Type B pancreatic cell (in vitro differentiated cells): ENCODE measurements at regions not wholly inside any gene's neighbourhood (a gene's known extent, or its start where the extent isn't known, plus 50 kb on each side); places are given as distances from the start of the nearest gene placed in this dataset.

Experiments used
- DNase-seq: peaks from one replicate; pipeline ENCODE4 v3.0.0; 2021; ENCODE audit warnings: mixed read lengths; ENCODE audit not compliant: unreplicated experiment; ENCODE audit errors: extremely low spot score
- H3K27ac Mint-ChIP-seq: 2 replicates; pipeline ENCODE4 v1.8.0; 2021; ENCODE audit warnings: mild to moderate bottlenecking, mixed read lengths
- H3K27me3 Mint-ChIP-seq: 2 replicates; pipeline ENCODE4 v1.8.0; 2021; ENCODE audit warnings: mixed read lengths
- H3K36me3 Mint-ChIP-seq: 2 replicates; pipeline ENCODE4 v1.8.0; 2021; ENCODE audit warnings: mixed read lengths
- H3K4me1 Mint-ChIP-seq: one replicate; pipeline ENCODE4 v1.8.0; 2021; ENCODE audit warnings: mixed read lengths; ENCODE audit not compliant: unreplicated experiment
- H3K4me3 Mint-ChIP-seq: 2 replicates; pipeline ENCODE4 v1.8.0; 2021; ENCODE audit warnings: mild to moderate bottlenecking, mixed read lengths
- H3K9me3 Mint-ChIP-seq: 2 replicates; pipeline ENCODE4 v1.8.0; 2021; ENCODE audit warnings: mixed read lengths
- CTCF ChIP-seq: fragments of 200-600 bp; sonication (generic); conservative IDR thresholded peaks from 2 replicates; pipeline ENCODE4 v1.5.0; 2021; ENCODE audit warnings: antibody characterized with exemption, mild to moderate bottlenecking

- no peak overlapping the region for H3K4me3 Mint-ChIP-seq
- no peak overlapping the region for H3K27ac Mint-ChIP-seq
- TF ChIP-seq CTCF: no peak
- H3K36me3 Mint-ChIP-seq: no peaks in the 10 kb centered on the region
- H3K9me3 Mint-ChIP-seq: no peaks in the 10 kb centered on the region
- H3K27me3 Mint-ChIP-seq: no peaks in the 10 kb centered on the region
- H3K4me1 Mint-ChIP-seq: no peaks in the 10 kb centered on the region
- no peak for DNase-seq
Observed at GRCh38 chr3:101084404-101084803, 91.2 kb upstream of the ABI3BP start.

- Mint-ChIP-seq H3K27ac (no peak overlapping the region), H3K36me3 (no peaks in the 10 kb centered on the region), H3K4me3 (no peak overlapping the region), H3K9me3 (no peaks in the 10 kb centered on the region), H3K27me3 (no peaks in the 10 kb centered on the region), H3K4me1 (no peaks in the 10 kb centered on the region)
- no peak for DNase-seq
- TF ChIP-seq CTCF: no peak
Observed at GRCh38 chr3:101081999-101082398, 88.8 kb upstream of the ABI3BP start.

- no peaks in the 10 kb centered on the region for H3K36me3 Mint-ChIP-seq
- H3K9me3 Mint-ChIP-seq: no peaks in the 10 kb centered on the region
- H3K27ac Mint-ChIP-seq: no peak overlapping the region
- no peak overlapping the region for H3K4me3 Mint-ChIP-seq
- H3K4me1 Mint-ChIP-seq: no peaks in the 10 kb centered on the region
- H3K27me3 Mint-ChIP-seq: no peaks in the 10 kb centered on the region
- no peak for TF ChIP-seq CTCF
- DNase-seq: no peak
Observed at GRCh38 chr3:101081446-101081845, 88.2 kb upstream of the ABI3BP start.

- no peaks in the 10 kb centered on the region for H3K4me1 Mint-ChIP-seq
- H3K4me3 Mint-ChIP-seq: no peak overlapping the region
- no peak for DNase-seq
- no peaks in the 10 kb centered on the region for H3K9me3 Mint-ChIP-seq
- no peak overlapping the region for H3K27ac Mint-ChIP-seq
- H3K27me3 Mint-ChIP-seq: no peaks in the 10 kb centered on the region
- no peaks in the 10 kb centered on the region for H3K36me3 Mint-ChIP-seq
- TF ChIP-seq CTCF: no peak
Observed at GRCh38 chr3:101077361-101078011, 84.3 kb upstream of the ABI3BP start.

- Mint-ChIP-seq H3K4me3 (no peak overlapping the region), H3K36me3 (no peaks in the 10 kb centered on the region), H3K27me3 (no peaks in the 10 kb centered on the region), H3K27ac (no peak overlapping the region), H3K9me3 (no peaks in the 10 kb centered on the region), H3K4me1 (peaks cover 4% of the 10 kb centered on the region)
- no peak for DNase-seq
- no peak for TF ChIP-seq CTCF
Observed at GRCh38 chr3:101074518-101074917, 81.3 kb upstream of the ABI3BP start.

- H3K4me3 Mint-ChIP-seq: no peak overlapping the region
- H3K27me3 Mint-ChIP-seq: no peaks in the 10 kb centered on the region
- H3K9me3 Mint-ChIP-seq: no peaks in the 10 kb centered on the region
- no peak for DNase-seq
- H3K36me3 Mint-ChIP-seq: no peaks in the 10 kb centered on the region
- peaks cover 4% of the 10 kb centered on the region for H3K4me1 Mint-ChIP-seq
- peak overlapping the region; percentile 21 for H3K27ac Mint-ChIP-seq
- TF ChIP-seq CTCF: no peak
Observed at GRCh38 chr3:101072300-101072699, 79.1 kb upstream of the ABI3BP start.
